ENCODE measurements at regions not wholly inside any gene's neighbourhood (a gene's known extent, or its start where the extent isn't known, plus 50 kb on each side); places are given as distances from the start of the nearest gene placed in this dataset.
A peak's percentile ranks its signal among the peaks of the same experiment; 100 is the strongest.

- DNase-seq, result no peak
Observed at GRCh38 chr13:27370305-27370872, 54.0 kb upstream of the GTF3A start.

GRCh38 chr13:27371932-27372331, 52.5 kb upstream of the GTF3A start:
- DNase-seq, result no peak

- peak; percentile 74 for DNase-seq
Observed at GRCh38 chr13:27372896-27373295, 51.5 kb upstream of the GTF3A start.

GRCh38 chr13:27374126-27374613, 50.2 kb upstream of the GTF3A start:
- no peak for DNase-seq

Data from NCI-H2171 treated with DMSO at 0.1 percent for 48 hours (cell line).